GM12864 (cell line): ENCODE measurements at regions not wholly inside any gene's neighbourhood (a gene's known extent, or its start where the extent isn't known, plus 50 kb on each side); places are given as distances from the start of the nearest gene placed in this dataset.

ENCODE experiments used
- DNase-seq: peaks from one replicate; pipeline ENCODE4 v3.0.0-alpha.2; 2011; ENCODE audit warnings: low read depth
- H3K4me3 ChIP-seq: 2 replicates; pipeline ENCODE4 v1.5.1; 2011; ENCODE audit warnings: mild to moderate bottlenecking, low read depth, low read length, control low read depth
- CTCF ChIP-seq: IDR thresholded peaks from 2 replicates; pipeline ENCODE4 v1.5.1; 2011; ENCODE audit warnings: low read depth, mild to moderate bottlenecking, moderate library complexity, low read length, control low read depth, inconsistent platforms; ENCODE audit errors: missing control alignments

- no peak for DNase-seq
- H3K4me3 ChIP-seq: no peak overlapping the region
- no peak for TF ChIP-seq CTCF
Observed at GRCh38 chr1:36595349-36595748, 112.6 kb upstream of the CSF3R start.

- no peak for DNase-seq
- no peak for TF ChIP-seq CTCF
- H3K4me3 ChIP-seq: no peak overlapping the region
Observed at GRCh38 chr1:36594023-36594422, 111.3 kb upstream of the CSF3R start.

- DNase-seq: no peak
- no peak overlapping the region for H3K4me3 ChIP-seq
- no peak for TF ChIP-seq CTCF
Observed at GRCh38 chr1:36591278-36591677, 108.6 kb upstream of the CSF3R start.

GRCh38 chr1:36590771-36591170 is 108.1 kb upstream of the CSF3R start:
- TF ChIP-seq CTCF: no peak
- H3K4me3 ChIP-seq: no peak overlapping the region
- DNase-seq: no peak

GRCh38 chr1:36590264-36590663 is 107.6 kb upstream of the CSF3R start:
- no peak for TF ChIP-seq CTCF
- no peak for DNase-seq
- no peak overlapping the region for H3K4me3 ChIP-seq

GRCh38 chr1:36588972-36589371 is 106.3 kb upstream of the CSF3R start:
- TF ChIP-seq CTCF: no peak
- DNase-seq: no peak
- no peak overlapping the region for H3K4me3 ChIP-seq
